WTC11 (cell line): ENCODE measurements at regions not wholly inside any gene's neighbourhood (a gene's known extent, or its start where the extent isn't known, plus 50 kb on each side); places are given as distances from the start of the nearest gene placed in this dataset.

ENCODE experiments used
- ATAC-seq: fragments of 200-7000 bp; cut with Tn5 transposase; 2 replicates; pipeline ENCODE4 v1.10.0; 2021; ENCODE audit warnings: mild to moderate bottlenecking, moderate library complexity
- CTCF ChIA-PET: fragments of 300-600 bp; sonication (Branson Sonifier 250); formaldehyde crosslinking; loops from one replicate; lab custom pipeline; 2021; ENCODE audit warnings: antibody characterized with exemption; lab: Charles Lee
- POLR2A ChIA-PET: fragments of 350-600 bp; sonication (Branson Sonifier 250); formaldehyde crosslinking; loops from one replicate; lab custom pipeline; 2021; ENCODE audit warnings: antibody characterized with exemption; lab: Charles Lee
- DNase-seq: peaks from one replicate; pipeline ENCODE4 v3.0.0; 2021; ENCODE audit warnings: low spot score
- H3K27ac Mint-ChIP-seq: 2 replicates; pipeline ENCODE4 v1.8.0; 2021; ENCODE audit warnings: mixed read lengths
- H3K27me3 Mint-ChIP-seq: 2 replicates; pipeline ENCODE4 v1.8.0; 2021; ENCODE audit warnings: low read depth, mild to moderate bottlenecking, moderate library complexity, mixed read lengths
- H3K36me3 Mint-ChIP-seq: 2 replicates; pipeline ENCODE4 v1.8.0; 2021; ENCODE audit warnings: mixed read lengths
- H3K4me1 Mint-ChIP-seq: 2 replicates; pipeline ENCODE4 v1.8.0; 2022; ENCODE audit warnings: mixed read lengths
- H3K4me3 Mint-ChIP-seq: 2 replicates; pipeline ENCODE4 v1.8.0; 2021; ENCODE audit warnings: mild to moderate bottlenecking, moderate library complexity, mixed read lengths
- H3K9me3 Mint-ChIP-seq: 2 replicates; pipeline ENCODE4 v1.8.0; 2021; ENCODE audit warnings: mixed read lengths
- ATF6 ChIP-seq: sonication (generic); formaldehyde crosslinking; IDR thresholded peaks from 2 replicates; pipeline ENCODE4 v1.8.1; 2023; ENCODE audit warnings: mild to moderate bottlenecking, missing genetic modification reagents
- CBFB ChIP-seq: sonication (generic); formaldehyde crosslinking; IDR thresholded peaks from 2 replicates; pipeline ENCODE4 v1.8.1; 2022; ENCODE audit warnings: mild to moderate bottlenecking, low read depth, missing genetic modification reagents
- CTCF ChIP-seq: fragments of 200-600 bp; IDR thresholded peaks from 2 replicates; pipeline ENCODE4 v1.8.0; 2022; ENCODE audit warnings: antibody characterized with exemption
- ETV6 ChIP-seq: sonication (generic); formaldehyde crosslinking; IDR thresholded peaks from 2 replicates; pipeline ENCODE4 v1.8.1; 2022; ENCODE audit warnings: mild to moderate bottlenecking, missing genetic modification reagents
- GTF2I ChIP-seq: fragments of 250-450 bp; sonication (Bioruptor Pico); conservative IDR thresholded peaks from 2 replicates; pipeline ENCODE4 v1.4.0; 2021; ENCODE audit warnings: mild to moderate bottlenecking
- JUN ChIP-seq: sonication (generic); formaldehyde crosslinking; IDR thresholded peaks from 2 replicates; pipeline ENCODE4 v1.8.0; 2023; ENCODE audit warnings: mild to moderate bottlenecking, missing genetic modification reagents
- NFATC4 ChIP-seq: fragments of 250-450 bp; sonication (Bioruptor Pico); IDR thresholded peaks from 2 replicates; pipeline ENCODE4 v1.9.0; 2021; ENCODE audit warnings: mild to moderate bottlenecking
- NR1H2 ChIP-seq: sonication (generic); formaldehyde crosslinking; IDR thresholded peaks from 2 replicates; pipeline ENCODE4 v1.9.0; 2021; ENCODE audit warnings: mild to moderate bottlenecking, moderate library complexity, missing genetic modification reagents
- PRRX2 ChIP-seq: fragments of 250-450 bp; sonication (Bioruptor Pico); IDR thresholded peaks from 2 replicates; pipeline ENCODE4 v1.8.0; 2021; ENCODE audit warnings: mild to moderate bottlenecking
- RELA ChIP-seq: sonication (generic); formaldehyde crosslinking; IDR thresholded peaks from 2 replicates; pipeline ENCODE4 v1.8.1; 2022; ENCODE audit warnings: missing genetic modification reagents, mild to moderate bottlenecking, borderline replicate concordance
- SOX15 ChIP-seq: fragments of 250-450 bp; sonication (Bioruptor Pico); IDR thresholded peaks from 2 replicates; pipeline ENCODE4 v1.9.0; 2021; ENCODE audit warnings: mild to moderate bottlenecking
- SP1 ChIP-seq: sonication (generic); formaldehyde crosslinking; conservative IDR thresholded peaks from 2 replicates; pipeline ENCODE4 v1.8.1; 2022; ENCODE audit warnings: missing genetic modification reagents
- STAT6 ChIP-seq: sonication (generic); formaldehyde crosslinking; conservative IDR thresholded peaks from 2 replicates; pipeline ENCODE4 v1.8.1; 2023; ENCODE audit warnings: mild to moderate bottlenecking, low read depth, missing genetic modification reagents, moderate library complexity
- USF2 ChIP-seq: sonication (generic); formaldehyde crosslinking; IDR thresholded peaks from 2 replicates; pipeline ENCODE4 v1.8.1; 2023; ENCODE audit warnings: mild to moderate bottlenecking, missing genetic modification reagents, moderate library complexity
- ZNF121 ChIP-seq: sonication (generic); formaldehyde crosslinking; IDR thresholded peaks from 2 replicates; pipeline ENCODE4 v1.8.0; 2023; ENCODE audit warnings: missing genetic modification reagents
- ZNF138 ChIP-seq: sonication (generic); formaldehyde crosslinking; conservative IDR thresholded peaks from 2 replicates; pipeline ENCODE4 v1.8.1; 2022; ENCODE audit warnings: mild to moderate bottlenecking, moderate library complexity, missing genetic modification reagents
- ZNF416 ChIP-seq: fragments of 250-450 bp; sonication (Bioruptor Pico); IDR thresholded peaks from 2 replicates; pipeline ENCODE4 v1.9.0; 2021; ENCODE audit warnings: mild to moderate bottlenecking, inconsistent platforms
- ZNF512 ChIP-seq: sonication (generic); formaldehyde crosslinking; IDR thresholded peaks from 2 replicates; pipeline ENCODE4 v1.8.1; 2022; ENCODE audit warnings: missing genetic modification reagents, borderline replicate concordance

- no peak overlapping the region for H3K27ac Mint-ChIP-seq
- POLR2A ChIA-PET: no interaction called here
- no peak for TF ChIP-seq NFATC4 (CRISPR knock-in tag)
- TF ChIP-seq ETV6 (CRISPR knock-in tag): no peak
- TF ChIP-seq JUN (CRISPR knock-in tag): no peak
- H3K36me3 Mint-ChIP-seq: no peaks in the 10 kb centered on the region
- no peak overlapping the region for H3K4me3 Mint-ChIP-seq
- ATAC-seq: peak; percentile 80
- CTCF ChIA-PET: interaction anchor here (0.8 to 1.0 kb wide), 2 partner anchors 153 to 156 kb away, joined by 3 to 5 read pairs; no protein-coding TSS in a partner anchor
- no peak for DNase-seq
- peaks cover 20% of the 10 kb centered on the region for H3K4me1 Mint-ChIP-seq
- no peaks in the 10 kb centered on the region for H3K27me3 Mint-ChIP-seq
- H3K9me3 Mint-ChIP-seq: peaks cover 4% of the 10 kb centered on the region; the same call in 1 of the 2 replicates
Observed at GRCh38 chr3:135889443-135889842, 76.1 kb upstream of the PPP2R3A start.

- TF ChIP-seq SOX15 (no peak), USF2 (CRISPR knock-in tag) (peak; percentile 19; the same call in 1 of the 2 replicates)
- H3K4me3 Mint-ChIP-seq: no peak overlapping the region
- ChIA-PET CTCF (interaction anchor here (0.9 to 1.6 kb wide), 2 partner anchors 152 to 154 kb away, joined by 3 to 10 read pairs; no protein-coding TSS in a partner anchor), POLR2A (no interaction called here)
- H3K36me3 Mint-ChIP-seq: no peaks in the 10 kb centered on the region
- no peaks in the 10 kb centered on the region for H3K27me3 Mint-ChIP-seq
- ATAC-seq (no peak), DNase-seq (no peak)
- peaks cover 4% of the 10 kb centered on the region; the same call in 1 of the 2 replicates for H3K9me3 Mint-ChIP-seq
- peaks cover 23% of the 10 kb centered on the region for H3K4me1 Mint-ChIP-seq
- H3K27ac Mint-ChIP-seq: no peak overlapping the region
Observed at GRCh38 chr3:135891121-135891520, 74.4 kb upstream of the PPP2R3A start.

GRCh38 chr3:135895106-135895733, 70.3 kb upstream of the PPP2R3A start:
- H3K4me3 Mint-ChIP-seq: no peak overlapping the region
- H3K27ac Mint-ChIP-seq: no peak overlapping the region
- ATAC-seq (peak; percentile 73), DNase-seq (peak; percentile 84)
- TF ChIP-seq CBFB (no peak), CTCF (peak; percentile 68)
- H3K27me3 Mint-ChIP-seq: no peaks in the 10 kb centered on the region
- ChIA-PET CTCF (interaction anchor here (0.7 to 2.9 kb wide), 2 partner anchors 57 to 158 kb away, joined by 3 to 12 read pairs; no protein-coding TSS in a partner anchor), POLR2A (no interaction called here)
- no peaks in the 10 kb centered on the region for H3K9me3 Mint-ChIP-seq
- H3K36me3 Mint-ChIP-seq: no peaks in the 10 kb centered on the region
- H3K4me1 Mint-ChIP-seq: peaks cover 13% of the 10 kb centered on the region

GRCh38 chr3:135895734-135896121, 69.8 kb upstream of the PPP2R3A start:
- H3K4me3 Mint-ChIP-seq: no peak overlapping the region
- DNase-seq: no peak
- no peaks in the 10 kb centered on the region for H3K36me3 Mint-ChIP-seq
- peaks cover 12% of the 10 kb centered on the region for H3K4me1 Mint-ChIP-seq
- ChIA-PET CTCF (interaction anchor here (2.9 kb wide), 1 partner anchor 159 kb away, joined by 12 read pairs; no protein-coding TSS in a partner anchor), POLR2A (no interaction called here)
- H3K27me3 Mint-ChIP-seq: no peaks in the 10 kb centered on the region
- H3K27ac Mint-ChIP-seq: no peak overlapping the region
- no peak for ATAC-seq
- peaks cover 4% of the 10 kb centered on the region for H3K9me3 Mint-ChIP-seq
- no peak for TF ChIP-seq SP1 (CRISPR knock-in tag)
- no peak for TF ChIP-seq NFATC4 (CRISPR knock-in tag)
- no peak for TF ChIP-seq ZNF138 (CRISPR knock-in tag)
- no peak for TF ChIP-seq RELA

GRCh38 chr3:135896613-135897012, 68.9 kb upstream of the PPP2R3A start:
- H3K4me3 Mint-ChIP-seq: no peak overlapping the region
- H3K9me3 Mint-ChIP-seq: peaks cover 13% of the 10 kb centered on the region
- H3K36me3 Mint-ChIP-seq: peaks cover 6% of the 10 kb centered on the region; the same call in 1 of the 2 replicates
- ATAC-seq (peak; percentile 24), DNase-seq (no peak)
- ChIA-PET CTCF (interaction anchor here (2.5 to 3.0 kb wide), 2 partner anchors 146 to 160 kb away, joined by 16 to 24 read pairs; no protein-coding TSS in a partner anchor), POLR2A (no interaction called here)
- H3K4me1 Mint-ChIP-seq: peaks cover 10% of the 10 kb centered on the region
- H3K27me3 Mint-ChIP-seq: no peaks in the 10 kb centered on the region
- H3K27ac Mint-ChIP-seq: no peak overlapping the region
- TF ChIP-seq ZNF512 (CRISPR knock-in tag): no peak
- TF ChIP-seq NR1H2 (CRISPR knock-in tag): no peak
- TF ChIP-seq ZNF416 (CRISPR knock-in tag): no peak
- TF ChIP-seq ZNF121 (CRISPR knock-in tag): no peak
- no peak for TF ChIP-seq STAT6 (CRISPR knock-in tag)
- no peak for TF ChIP-seq GTF2I (CRISPR knock-in tag)
- no peak for TF ChIP-seq ATF6 (CRISPR knock-in tag)
- no peak for TF ChIP-seq PRRX2
